SKM-1 (cell line): ENCODE measurements at regions not wholly inside any gene's neighbourhood (a gene's known extent, or its start where the extent isn't known, plus 50 kb on each side); places are given as distances from the start of the nearest gene placed in this dataset.

Source experiments
- DNase-seq: peaks from one replicate; lab custom pipeline; 2025; ENCODE audit not compliant: unreplicated experiment; lab: John Stamatoyannopoulos, UW

GRCh38 chr11:56932572-56933220, 56.0 kb upstream of the OR5AK2 start:
- no peak for DNase-seq

GRCh38 chr11:56923116-56923515, 65.6 kb upstream of the OR5AK2 start:
- no peak for DNase-seq

GRCh38 chr11:56922421-56922820, 66.3 kb upstream of the OR5AK2 start:
- DNase-seq, result no peak

GRCh38 chr11:56917708-56918400, 70.9 kb upstream of the OR5AK2 start:
- DNase-seq, result no peak

- DNase-seq, result no peak
Measured at GRCh38 chr11:56916587-56916986, 72.1 kb upstream of the OR5AK2 start.

GRCh38 chr11:56916162-56916561, 72.6 kb upstream of the OR5AK2 start:
- DNase-seq, result no peak

- no peak for DNase-seq
Measured at GRCh38 chr11:56911312-56911711, 77.4 kb upstream of the OR5AK2 start.

GRCh38 chr11:56910785-56911184, 77.9 kb upstream of the OR5AK2 start:
- no peak for DNase-seq

GRCh38 chr11:56910046-56910773, 78.5 kb upstream of the OR5AK2 start:
- no peak for DNase-seq

GRCh38 chr11:56909563-56909962, 79.2 kb upstream of the OR5AK2 start:
- no peak for DNase-seq

- DNase-seq, result no peak
Measured at GRCh38 chr11:56909080-56909479, 79.6 kb upstream of the OR5AK2 start.

GRCh38 chr11:56906683-56907148, 82.0 kb upstream of the OR5AK2 start:
- no peak for DNase-seq

- DNase-seq, result no peak
Measured at GRCh38 chr11:56905936-56906335, 82.8 kb upstream of the OR5AK2 start.

- no peak for DNase-seq
Measured at GRCh38 chr11:56905442-56905841, 83.3 kb upstream of the OR5AK2 start.

GRCh38 chr11:56898856-56899255, 89.9 kb upstream of the OR5AK2 start:
- no peak for DNase-seq

- no peak for DNase-seq
Measured at GRCh38 chr11:56890584-56891305, 98.0 kb upstream of the OR5AK2 start.

GRCh38 chr11:56889986-56890385, 98.7 kb upstream of the OR5AK2 start:
- no peak for DNase-seq

GRCh38 chr11:56887940-56888339, 100.8 kb upstream of the OR5AK2 start:
- no peak for DNase-seq

GRCh38 chr11:56886455-56886854, 102.3 kb upstream of the OR5AK2 start:
- DNase-seq, result no peak

GRCh38 chr11:56885854-56886253, 102.9 kb upstream of the OR5AK2 start:
- no peak for DNase-seq

- DNase-seq, result no peak
Measured at GRCh38 chr11:56885177-56885576, 103.5 kb upstream of the OR5AK2 start.
